GM19193 (cell line): ENCODE measurements at regions not wholly inside any gene's neighbourhood (a gene's known extent, or its start where the extent isn't known, plus 50 kb on each side); places are given as distances from the start of the nearest gene placed in this dataset.
A peak's percentile ranks its signal among the peaks of the same experiment; 100 is the strongest.

ENCODE experiments used
- POLR2A ChIP-seq: IDR thresholded peaks from 4 replicates; pipeline ENCODE4 v1.6.1; 2011; ENCODE audit not compliant: insufficient read depth, insufficient read length; ENCODE audit errors: extremely low read depth

- TF ChIP-seq POLR2A = peak; percentile 47
Observed at GRCh38 chr18:5628512-5629255, 84.9 kb upstream of the EPB41L3 start.

- no peak for TF ChIP-seq POLR2A
Observed at GRCh38 chr18:5627776-5628511, 84.1 kb upstream of the EPB41L3 start.

GRCh38 chr18:5626130-5626880, 82.5 kb upstream of the EPB41L3 start:
- TF ChIP-seq POLR2A = no peak

- TF ChIP-seq POLR2A = no peak
Observed at GRCh38 chr18:5625076-5625475, 81.3 kb upstream of the EPB41L3 start.

GRCh38 chr18:5622905-5623304, 79.1 kb upstream of the EPB41L3 start:
- TF ChIP-seq POLR2A = no peak

GRCh38 chr18:5620289-5620688, 76.5 kb upstream of the EPB41L3 start:
- no peak for TF ChIP-seq POLR2A

GRCh38 chr18:5619376-5619775, 75.6 kb upstream of the EPB41L3 start:
- no peak for TF ChIP-seq POLR2A

- no peak for TF ChIP-seq POLR2A
Observed at GRCh38 chr18:5618047-5618688, 74.4 kb upstream of the EPB41L3 start.

GRCh38 chr18:5611221-5611620, 67.4 kb upstream of the EPB41L3 start:
- TF ChIP-seq POLR2A = no peak

- TF ChIP-seq POLR2A = no peak
Observed at GRCh38 chr18:5608846-5609245, 65.0 kb upstream of the EPB41L3 start.

- TF ChIP-seq POLR2A = no peak
Observed at GRCh38 chr18:5606951-5607350, 63.2 kb upstream of the EPB41L3 start.

GRCh38 chr18:5604778-5605177, 61.0 kb upstream of the EPB41L3 start:
- TF ChIP-seq POLR2A = no peak

- TF ChIP-seq POLR2A = no peak
Observed at GRCh38 chr18:5603153-5603552, 59.4 kb upstream of the EPB41L3 start.

- TF ChIP-seq POLR2A = no peak
Observed at GRCh38 chr18:5601188-5601624, 57.4 kb upstream of the EPB41L3 start.
